ENCODE measurements at regions not wholly inside any gene's neighbourhood (a gene's known extent, or its start where the extent isn't known, plus 50 kb on each side); places are given as distances from the start of the nearest gene placed in this dataset.

- no TSS peak for BruUV-seq (replicated peaks)
- Histone ChIP-seq H3K9ac (ENCODE audit: insufficient read depth in 1 of 2, low read depth in 2 of 2, low read length in 2 of 2) (no peak overlapping the region), H3K9me3 (replicated peaks; ENCODE audit: control insufficient read depth, insufficient read depth, low read depth, low read length) (no peaks in the 10 kb centered on the region), H3K4me2 (ENCODE audit: insufficient read depth, low read length) (no peak overlapping the region), H4K20me1 (replicated peaks; ENCODE audit: control insufficient read depth, insufficient read depth, low read length) (no peaks in the 10 kb centered on the region), H3K27ac (ENCODE audit: extremely low read depth, low read depth, low read length) (no peak overlapping the region), H3K79me2 (ENCODE audit: control insufficient read depth, insufficient read depth, low read length) (no peaks in the 10 kb centered on the region; the same call in 2 of the 3 replicates), H3K4me1 (replicated peaks in 1 of 2; ENCODE audit: control insufficient read depth in 2 of 2, insufficient read depth in 2 of 2, low read length in 2 of 2) (peaks cover 0 to 5% of the 10 kb centered on the region in 2 experiments; a peak in 1 of 5 replicates), H2AFZ (ENCODE audit: low read depth, low read length) (no peak overlapping the region), H3K9me1 (ENCODE audit: control insufficient read depth, insufficient read depth, low read length) (no peaks in the 10 kb centered on the region), H3K36me3 (ENCODE audit: control insufficient read depth, insufficient read depth, low read length) (no peaks in the 10 kb centered on the region), H3K4me3 (no peak overlapping the region), H3K27me3 (ENCODE audit: control insufficient read depth in 2 of 2, insufficient read depth in 2 of 2, low read length in 2 of 2) (no peaks in the 10 kb centered on the region)
- no peak for DNase-seq (ENCODE audit: extremely low read depth in 1 of 4, low spot score in 3 of 4)
- intact Hi-C loops (cut with micrococcal nuclease), result no loop called here
- ChIA-PET POLR2A (no interaction called here), CTCF (ENCODE audit: low intra/inter-chr PET ratio) (no interaction called here)
- TF ChIP-seq ZNF224 (CRISPR knock-in tag; IDR thresholded peaks at IDR 0.05) (no peak), MAFG (tag; conservative IDR thresholded peaks at IDR 0.05) (no peak), ZBTB34 (CRISPR knock-in tag; IDR thresholded peaks at IDR 0.05) (no peak), ZKSCAN1 (IDR thresholded peaks at IDR 0.05; ENCODE audit: low read depth, low read length) (no peak), ZNF217 (CRISPR knock-in tag; IDR thresholded peaks at IDR 0.05) (no peak), ELF2 (CRISPR knock-in tag; IDR thresholded peaks at IDR 0.05) (no peak), POU5F1 (IDR thresholded peaks at IDR 0.05; ENCODE audit: borderline replicate concordance, low read depth, low read length, partially characterized antibody) (no peak), TAF9B (IDR thresholded peaks at IDR 0.05; ENCODE audit: partially characterized antibody) (no peak), NRF1 (conservative IDR thresholded peaks at IDR 0.05 in 1 of 2, IDR thresholded peaks at IDR 0.05 in 1 of 2) (no peak), MBD2 (IDR thresholded peaks at IDR 0.05; ENCODE audit: borderline replicate concordance, low read depth) (no peak), NFE2 (IDR thresholded peaks at IDR 0.05; ENCODE audit: low read depth) (no peak), ILF3 (IDR thresholded peaks at IDR 0.05; ENCODE audit: borderline replicate concordance) (no peak), PHF20 (IDR thresholded peaks at IDR 0.05; ENCODE audit: partially characterized antibody) (no peak), FOXA1 (IDR thresholded peaks at IDR 0.05; ENCODE audit: borderline replicate concordance) (no peak), ARHGAP35 (IDR thresholded peaks at IDR 0.05; ENCODE audit: partially characterized antibody) (no peak)
- TF ChIP-seq, protein P1, sequence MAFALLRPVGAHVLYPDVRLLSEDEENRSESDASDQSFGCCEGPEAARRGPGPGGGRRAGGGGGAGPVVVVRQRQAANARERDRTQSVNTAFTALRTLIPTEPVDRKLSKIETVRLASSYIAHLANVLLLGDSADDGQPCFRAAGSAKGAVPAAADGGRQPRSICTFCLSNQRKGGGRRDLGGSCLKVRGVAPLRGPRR (CRISPR knock-in tag; IDR thresholded peaks at IDR 0.05), result no peak
- TF ChIP-seq, protein P2, sequence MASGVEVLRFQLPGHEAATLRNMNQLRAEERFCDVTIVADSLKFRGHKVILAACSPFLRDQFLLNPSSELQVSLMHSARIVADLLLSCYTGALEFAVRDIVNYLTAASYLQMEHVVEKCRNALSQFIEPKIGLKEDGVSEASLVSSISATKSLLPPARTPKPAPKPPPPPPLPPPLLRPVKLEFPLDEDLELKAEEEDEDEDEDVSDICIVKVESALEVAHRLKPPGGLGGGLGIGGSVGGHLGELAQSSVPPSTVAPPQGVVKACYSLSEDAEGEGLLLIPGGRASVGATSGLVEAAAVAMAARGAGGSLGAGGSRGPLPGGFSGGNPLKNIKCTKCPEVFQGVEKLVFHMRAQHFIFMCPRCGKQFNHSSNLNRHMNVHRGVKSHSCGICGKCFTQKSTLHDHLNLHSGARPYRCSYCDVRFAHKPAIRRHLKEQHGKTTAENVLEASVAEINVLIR (CRISPR knock-in tag; IDR thresholded peaks at IDR 0.05), result no peak
- in situ Hi-C loops (cut with MboI), result no loop called here
- 56% methylated on average over 6 of the region's 6 CpGs for WGBS (ENCODE audit: insufficient coverage, low coverage, missing lambda C conversion rate)
- no peak for ATAC-seq
- no peak for FAIRE-seq
These were observed 128.7 kb upstream of the MYO16 start for GRCh38 chr13:108500711-108501110.

All from K562 (cell line).